CD14-positive monocyte (primary cell): ENCODE measurements at regions not wholly inside any gene's neighbourhood (a gene's known extent, or its start where the extent isn't known, plus 50 kb on each side); places are given as distances from the start of the nearest gene placed in this dataset.

ENCODE experiments used
- DNase-seq, 3 donors: peaks; one replicate each; pipeline ENCODE4 v3.0.0-alpha.2; 2011 to 2022
- H2AFZ ChIP-seq: 2 replicates; pipeline ENCODE4 v1.6.0; 2012; ENCODE audit warnings: mild to moderate bottlenecking, low read depth, low read length, inconsistent platforms; ENCODE audit not compliant: insufficient read depth, poor library complexity, severe bottlenecking
- H3K27ac ChIP-seq, 2 donors: 1 replicate in 1 of 2; 2 replicates in 1 of 2; pipeline ENCODE4 v1.5.1; 2012 to 2013; ENCODE audit warnings: low read length in 2 of 2, control low read depth in 1 of 2, inconsistent platforms in 1 of 2, low read depth in 1 of 2, mild to moderate bottlenecking in 1 of 2
- H3K27me3 ChIP-seq, 2 donors: one replicate each; pipeline versions ENCODE4 v1.6.0 to v1.6.1; 2011 to 2013; ENCODE audit warnings: low read length in 2 of 2; ENCODE audit not compliant: control insufficient read depth in 2 of 2, insufficient read depth in 2 of 2
- H3K36me3 ChIP-seq, 2 donors: replicated peaks in 1 of 2; 1 replicate in 1 of 2; 2 replicates in 1 of 2; pipeline versions ENCODE4 v1.5.1 to v1.6.1; 2012 to 2013; ENCODE audit warnings: low read length in 2 of 2, control low read depth in 1 of 2, inconsistent platforms in 1 of 2, mild to moderate bottlenecking in 1 of 2; ENCODE audit not compliant: insufficient read depth in 2 of 2, control insufficient read depth in 1 of 2
- H3K4me1 ChIP-seq, 2 donors: 1 replicate in 1 of 2; 2 replicates in 1 of 2; pipeline versions ENCODE4 v1.5.1 to v1.6.1; 2012 to 2013; ENCODE audit warnings: low read length in 2 of 2, control low read depth in 1 of 2, inconsistent platforms in 1 of 2, mild to moderate bottlenecking in 1 of 2, moderate library complexity in 1 of 2; ENCODE audit not compliant: insufficient read depth in 2 of 2, control insufficient read depth in 1 of 2
- H3K4me2 ChIP-seq: replicated peaks from 2 replicates; pipeline ENCODE3; 2012; ENCODE audit warnings: low read length, moderate library complexity, mild to moderate bottlenecking; ENCODE audit not compliant: poor library complexity, severe bottlenecking; ENCODE audit errors: extremely low read depth
- H3K4me3 ChIP-seq, 3 experiments: fragments of 200-600 bp in 1 of 3; sonication (generic) in 1 of 3; replicated peaks in 1 of 3; 1 replicate in 2 of 3; 2 replicates in 1 of 3; pipeline ENCODE4 v1.5.1; 2011 to 2013; ENCODE audit warnings: low read length in 3 of 3, mild to moderate bottlenecking in 3 of 3, control low read depth in 2 of 3, low read depth in 2 of 3, inconsistent platforms in 1 of 3, moderate library complexity in 1 of 3
- H3K79me2 ChIP-seq: 2 replicates; pipeline ENCODE4 v1.6.0; 2012; ENCODE audit warnings: mild to moderate bottlenecking, control low read depth, inconsistent platforms, low read length, moderate library complexity; ENCODE audit not compliant: insufficient read depth
- H3K9ac ChIP-seq: 2 replicates; pipeline ENCODE4 v1.6.0; 2017; ENCODE audit warnings: low read length, mild to moderate bottlenecking; ENCODE audit not compliant: insufficient read depth, poor library complexity, severe bottlenecking
- H3K9me3 ChIP-seq, 2 donors: replicated peaks in 1 of 2; 1 replicate in 1 of 2; 2 replicates in 1 of 2; pipeline versions ENCODE4 v1.5.1 to v1.6.1; 2012 to 2013; ENCODE audit warnings: low read length in 2 of 2, control low read depth in 1 of 2; ENCODE audit not compliant: control insufficient read depth in 1 of 2, insufficient read depth in 1 of 2
- H4K20me1 ChIP-seq: 2 replicates; pipeline ENCODE4 v1.6.0; 2012; ENCODE audit warnings: mild to moderate bottlenecking, low read length, control low read depth, moderate library complexity; ENCODE audit not compliant: insufficient read depth
- H3K27ac Mint-ChIP-seq, 7 donors: one replicate each; pipeline ENCODE4 v1.8.0; 2020; ENCODE audit warnings: mild to moderate bottlenecking in 7 of 7, mixed read lengths in 7 of 7, moderate library complexity in 6 of 7, inconsistent platforms in 2 of 7
- H3K27me3 Mint-ChIP-seq, 3 donors: one replicate each; pipeline ENCODE4 v1.8.0; 2021 to 2022; ENCODE audit warnings: low read depth in 3 of 3, mild to moderate bottlenecking in 3 of 3, mixed read lengths in 3 of 3, moderate library complexity in 3 of 3, inconsistent platforms in 1 of 3
- H3K36me3 Mint-ChIP-seq, 2 donors: one replicate each; pipeline ENCODE4 v1.8.0; 2020; ENCODE audit warnings: mixed read lengths in 2 of 2, inconsistent platforms in 1 of 2, mild to moderate bottlenecking in 1 of 2
- H3K4me1 Mint-ChIP-seq: one replicate; pipeline ENCODE4 v1.8.0; 2020; ENCODE audit warnings: mild to moderate bottlenecking, mixed read lengths
- H3K4me3 Mint-ChIP-seq, 2 donors: one replicate each; pipeline ENCODE4 v1.8.0; 2020; ENCODE audit warnings: mild to moderate bottlenecking in 2 of 2, mixed read lengths in 2 of 2, moderate library complexity in 1 of 2
- H3K9me3 Mint-ChIP-seq, 7 donors: one replicate each; pipeline ENCODE4 v1.8.0; 2020 to 2022; ENCODE audit warnings: mixed read lengths in 7 of 7, mild to moderate bottlenecking in 6 of 7, moderate library complexity in 6 of 7, inconsistent platforms in 2 of 7
- WGBS: methylation state at CpG from one replicate; pipeline ENCODE4 v1.1.5; 2013; ENCODE audit warnings: missing lambda C conversion rate; ENCODE audit not compliant: insufficient coverage; 5-methylcytosine and 5-hydroxymethylcytosine counted together
- intact Hi-C, 2 donors: fragments of 100-400 bp; cut with micrococcal nuclease; formaldehyde crosslinking; loops; one replicate each; pipeline versions ENCODE4 v1.15.0 to v1.15.1; 2023
- TF ChIP-seq, protein P1 (sequence below): fragments of 200-600 bp; IDR thresholded peaks from one replicate; pipeline ENCODE4 v1.8.0; 2022; ENCODE audit warnings: antibody characterized with exemption, mild to moderate bottlenecking

- Histone ChIP-seq H3K4me2 (no peak overlapping the region), H3K9ac (no peak overlapping the region), H3K4me1 (no peaks in the 10 kb centered on the region), H4K20me1 (no peaks in the 10 kb centered on the region), H3K27me3 (no peaks in the 10 kb centered on the region), H3K4me3 (no peak overlapping the region), H3K27ac (no peak overlapping the region), H3K9me3 (no peaks in the 10 kb centered on the region), H2AFZ (no peak overlapping the region), H3K79me2 (no peaks in the 10 kb centered on the region), H3K36me3 (no peaks in the 10 kb centered on the region)
- Mint-ChIP-seq H3K9me3 (peaks cover under 1 to 7% (median 3%) of the 10 kb centered on the region in 7 donors), H3K27me3 (peaks cover 0 to 2% (median 2%) of the 10 kb centered on the region in 3 donors), H3K4me3 (no peak overlapping the region), H3K27ac (no peak overlapping the region), H3K4me1 (no peaks in the 10 kb centered on the region), H3K36me3 (no peaks in the 10 kb centered on the region)
- WGBS, result 88% methylated on average over 1 of the region's 2 CpGs
- TF ChIP-seq, protein P1, sequence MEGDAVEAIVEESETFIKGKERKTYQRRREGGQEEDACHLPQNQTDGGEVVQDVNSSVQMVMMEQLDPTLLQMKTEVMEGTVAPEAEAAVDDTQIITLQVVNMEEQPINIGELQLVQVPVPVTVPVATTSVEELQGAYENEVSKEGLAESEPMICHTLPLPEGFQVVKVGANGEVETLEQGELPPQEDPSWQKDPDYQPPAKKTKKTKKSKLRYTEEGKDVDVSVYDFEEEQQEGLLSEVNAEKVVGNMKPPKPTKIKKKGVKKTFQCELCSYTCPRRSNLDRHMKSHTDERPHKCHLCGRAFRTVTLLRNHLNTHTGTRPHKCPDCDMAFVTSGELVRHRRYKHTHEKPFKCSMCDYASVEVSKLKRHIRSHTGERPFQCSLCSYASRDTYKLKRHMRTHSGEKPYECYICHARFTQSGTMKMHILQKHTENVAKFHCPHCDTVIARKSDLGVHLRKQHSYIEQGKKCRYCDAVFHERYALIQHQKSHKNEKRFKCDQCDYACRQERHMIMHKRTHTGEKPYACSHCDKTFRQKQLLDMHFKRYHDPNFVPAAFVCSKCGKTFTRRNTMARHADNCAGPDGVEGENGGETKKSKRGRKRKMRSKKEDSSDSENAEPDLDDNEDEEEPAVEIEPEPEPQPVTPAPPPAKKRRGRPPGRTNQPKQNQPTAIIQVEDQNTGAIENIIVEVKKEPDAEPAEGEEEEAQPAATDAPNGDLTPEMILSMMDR, result no peak
- no peak for DNase-seq
- intact Hi-C loops, result no loop called here
These were observed 258.9 kb downstream of the PTBP2 start for GRCh38 chr1:96980448-96980847.

- intact Hi-C loops, result no loop called here
- Mint-ChIP-seq H3K4me1 (no peaks in the 10 kb centered on the region), H3K36me3 (no peaks in the 10 kb centered on the region)
These were observed 259.6 kb downstream of the PTBP2 start for GRCh38 chr1:96981181-96981580.

More at GRCh38 chr1:96981181-96981580, 259.6 kb downstream of the PTBP2 start:
- H3K27ac ChIP-seq, result no peak overlapping the region
- no peaks in the 10 kb centered on the region for H3K4me1 ChIP-seq
- H4K20me1 ChIP-seq, result no peaks in the 10 kb centered on the region
- H3K36me3 ChIP-seq, result no peaks in the 10 kb centered on the region
- DNase-seq, result no peak
- H3K4me3 ChIP-seq, result no peak overlapping the region
- no peak overlapping the region for H3K4me3 Mint-ChIP-seq
- H3K9me3 Mint-ChIP-seq, result peaks cover 2 to 8% (median 3%) of the 10 kb centered on the region in 7 donors
- no peak overlapping the region for H3K27ac Mint-ChIP-seq
- TF ChIP-seq, protein P1, result no peak
- no peak overlapping the region for H3K4me2 ChIP-seq
- peaks cover 0 to 2% (median 2%) of the 10 kb centered on the region in 3 donors for H3K27me3 Mint-ChIP-seq
- no peaks in the 10 kb centered on the region for H3K79me2 ChIP-seq
- no peaks in the 10 kb centered on the region for H3K9me3 ChIP-seq
- no peak overlapping the region for H3K9ac ChIP-seq
- no peak overlapping the region for H2AFZ ChIP-seq
- no peaks in the 10 kb centered on the region for H3K27me3 ChIP-seq
